G401.6 (cell line): ENCODE measurements at regions not wholly inside any gene's neighbourhood (a gene's known extent, or its start where the extent isn't known, plus 50 kb on each side); places are given as distances from the start of the nearest gene placed in this dataset.

ENCODE experiments used
- FAIRE-seq: peaks from 2 replicates; lab custom pipeline; 2012; peaks lifted over from hg19 to GRCh38; lab: Jason Lieb, UNC

DNA sequence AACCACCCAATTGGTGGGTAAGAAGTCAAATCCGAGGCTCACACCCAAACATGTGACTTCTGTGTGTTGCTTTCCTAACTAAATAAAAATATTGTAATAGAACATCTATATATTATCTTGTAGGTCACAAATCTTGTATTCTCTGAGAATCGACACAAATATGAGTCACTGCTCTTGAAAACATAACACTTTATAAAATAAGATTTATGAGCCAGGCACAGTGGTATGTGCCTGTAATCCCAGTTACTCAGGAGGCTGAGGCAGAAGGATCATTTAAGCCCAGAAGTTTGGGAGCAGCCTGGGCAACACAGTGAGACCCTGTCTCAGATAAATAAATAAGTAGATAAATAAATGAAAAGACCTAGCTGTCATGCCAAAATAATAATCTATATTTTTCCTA, 624.1 kb downstream of the ANXA1 start:
- no peak for FAIRE-seq

DNA sequence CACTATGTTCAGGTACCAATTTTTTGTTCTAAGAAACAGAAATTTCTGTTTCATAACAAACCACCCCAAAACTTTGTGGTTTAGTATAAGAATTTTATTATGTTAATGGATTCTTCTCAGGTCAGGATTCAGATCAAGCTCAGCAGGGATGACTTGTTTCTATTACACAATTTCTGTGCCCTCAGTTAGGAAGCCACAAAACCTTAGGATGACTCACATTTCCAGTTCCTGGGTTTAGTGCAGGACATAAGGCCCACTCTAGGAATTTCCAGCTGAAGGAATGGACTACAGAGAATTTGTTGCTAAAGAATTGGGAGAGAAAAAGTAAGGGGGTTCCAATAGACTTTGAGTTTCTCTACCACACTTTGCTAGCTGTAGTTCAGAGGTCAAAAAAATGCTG, 629.3 kb downstream of the ANXA1 start:
- no peak for FAIRE-seq

DNA sequence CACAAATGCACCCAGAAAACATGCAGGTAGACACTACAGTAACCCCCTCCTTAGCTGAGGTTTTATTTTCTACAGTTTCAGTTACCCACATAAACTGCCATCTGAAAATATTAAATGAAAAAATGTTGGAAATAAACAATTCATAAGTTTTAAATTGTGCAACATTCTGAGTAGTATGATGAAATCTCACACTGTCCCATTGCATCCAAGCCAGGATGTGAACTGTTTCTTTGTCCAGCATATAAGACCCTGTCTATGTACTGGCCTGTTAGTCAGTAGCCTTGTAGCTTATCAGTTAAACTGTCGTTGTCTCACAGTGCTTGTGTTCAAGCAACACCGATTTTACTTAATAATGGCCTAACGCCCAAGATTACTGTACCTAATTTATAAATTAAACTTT, 630.5 kb downstream of the ANXA1 start:
- FAIRE-seq, result no peak

DNA sequence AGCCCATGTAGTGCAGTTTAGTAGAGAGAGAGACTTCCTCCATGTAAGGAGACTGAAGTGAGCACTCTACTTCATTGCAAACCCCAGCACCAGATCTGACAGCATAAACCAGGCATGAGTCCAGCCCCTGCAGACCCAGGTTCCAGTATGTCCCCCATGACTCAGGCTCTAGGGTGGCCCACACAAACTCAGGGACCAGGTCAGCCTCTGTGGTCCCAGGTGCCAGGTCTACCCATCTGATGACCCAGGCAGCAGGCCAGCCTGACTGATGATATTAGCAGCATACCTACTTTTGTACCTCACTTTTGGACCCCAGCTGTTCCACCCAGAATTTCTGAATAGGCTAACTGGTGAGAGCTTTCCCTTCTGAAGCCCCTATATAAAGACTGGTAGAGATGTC, 647.8 kb downstream of the ANXA1 start:
- FAIRE-seq, result no peak

DNA sequence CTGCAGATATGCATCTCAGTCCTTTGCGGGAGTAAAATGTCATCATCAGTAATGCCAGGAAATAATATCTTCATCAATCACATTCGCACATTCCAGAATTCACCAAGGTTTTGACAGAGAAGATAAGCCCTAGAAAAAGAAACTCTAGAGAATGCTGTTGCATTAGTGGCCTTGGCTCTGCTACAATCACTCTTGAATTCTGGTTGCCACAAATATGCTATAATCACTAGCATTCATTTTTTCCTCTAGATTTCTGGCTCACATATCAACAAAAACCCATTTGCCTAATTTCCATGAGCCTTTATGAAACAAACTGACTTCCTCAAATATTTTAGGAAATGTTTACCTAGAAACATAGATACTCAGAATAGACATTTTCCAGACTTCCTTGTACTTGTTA, 653.4 kb downstream of the ANXA1 start:
- no peak for FAIRE-seq

DNA sequence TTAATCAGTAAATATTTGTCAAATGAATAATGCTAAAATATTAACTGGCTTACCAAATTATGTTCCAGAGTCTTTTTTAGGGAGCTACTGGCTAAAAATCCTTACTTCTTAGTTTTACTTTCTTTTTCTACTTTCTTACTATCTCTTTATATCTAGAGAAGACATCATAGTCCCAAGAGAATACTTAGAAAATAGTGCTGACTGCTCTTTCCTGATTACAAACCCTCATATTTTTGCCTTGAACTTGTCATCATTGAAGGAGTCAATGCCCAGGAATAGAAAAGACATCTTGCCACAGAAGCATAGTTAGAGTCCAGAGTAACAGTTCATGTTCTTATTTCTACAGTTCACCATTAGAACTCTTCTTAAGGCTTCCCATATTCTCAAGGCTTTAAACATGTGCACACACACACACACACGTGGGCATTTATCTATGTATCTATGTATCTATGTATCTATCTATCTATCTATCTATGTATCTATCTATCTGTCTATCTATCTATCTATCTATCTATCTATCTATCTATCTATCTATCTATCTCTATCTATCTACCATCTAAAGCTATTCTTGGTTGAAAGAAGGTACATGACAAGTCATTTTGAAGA, 654.3 kb downstream of the ANXA1 start:
- FAIRE-seq, result no peak

DNA sequence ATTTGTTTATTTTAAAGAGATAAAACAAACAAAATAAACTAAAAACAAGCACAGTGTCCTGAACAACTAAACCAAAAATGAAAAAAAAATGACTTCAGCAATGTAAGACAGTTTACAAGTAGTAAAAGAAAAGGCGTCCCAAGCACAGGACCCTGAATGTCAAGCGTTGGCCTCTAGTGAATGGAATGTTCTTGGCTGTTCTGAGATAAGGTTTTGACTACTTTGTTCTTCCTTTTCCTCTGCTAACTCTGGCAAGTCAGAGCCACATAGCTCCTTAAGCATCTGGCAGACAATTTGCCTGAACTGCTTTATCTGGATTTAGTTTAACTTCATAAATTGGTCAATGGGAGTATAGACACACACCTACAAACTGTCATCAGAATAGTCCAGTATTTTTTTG, 655.2 kb downstream of the ANXA1 start:
- FAIRE-seq, result no peak

DNA sequence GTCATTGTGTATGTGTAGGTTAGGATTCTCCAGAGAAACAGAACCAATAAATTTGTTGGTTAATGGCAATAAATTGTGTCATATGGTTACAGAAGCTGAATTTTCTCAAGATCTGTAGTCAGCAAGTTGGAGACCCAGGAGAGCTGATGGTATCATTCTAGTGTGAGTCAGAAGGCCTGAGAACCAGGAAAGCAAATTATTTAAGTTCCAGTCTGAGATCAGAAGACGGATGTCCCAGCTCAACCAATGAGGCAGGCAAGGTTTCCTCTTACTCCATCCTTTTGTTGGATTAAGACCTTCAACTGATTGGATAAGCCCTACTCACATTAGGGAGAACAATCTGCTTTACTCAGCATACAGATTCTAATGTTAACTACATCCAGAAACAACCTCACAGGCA, 656.3 kb downstream of the ANXA1 start:
- FAIRE-seq, result no peak

DNA sequence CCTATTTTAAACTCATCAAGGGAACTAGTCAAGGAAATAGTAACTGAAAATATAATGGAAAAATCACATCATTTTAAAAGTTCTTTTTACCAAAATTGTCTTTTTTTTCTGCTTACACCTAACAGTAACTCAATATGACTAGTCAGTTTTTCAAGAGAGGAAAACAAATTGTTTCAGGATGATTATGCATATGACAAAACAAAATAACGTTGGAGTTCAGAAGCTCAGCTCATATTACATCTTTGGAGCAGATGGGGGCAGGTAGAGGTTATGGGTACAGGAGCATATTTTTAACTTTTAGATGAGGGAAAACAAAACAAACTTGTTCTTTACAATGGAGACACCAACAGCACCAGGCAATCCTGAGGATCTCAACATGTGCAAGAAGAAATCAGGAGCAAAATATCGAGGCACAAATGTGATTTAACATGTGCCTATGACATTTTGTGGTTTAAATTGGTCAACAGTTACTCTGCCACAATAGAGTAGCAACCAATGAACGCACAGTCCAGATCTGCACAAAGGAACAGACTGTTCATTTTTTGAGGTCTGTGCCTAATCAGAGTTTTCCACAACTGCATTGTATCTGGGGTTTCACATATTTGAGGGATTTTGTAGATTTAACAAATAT, 659.0 kb downstream of the ANXA1 start:
- no peak for FAIRE-seq

DNA sequence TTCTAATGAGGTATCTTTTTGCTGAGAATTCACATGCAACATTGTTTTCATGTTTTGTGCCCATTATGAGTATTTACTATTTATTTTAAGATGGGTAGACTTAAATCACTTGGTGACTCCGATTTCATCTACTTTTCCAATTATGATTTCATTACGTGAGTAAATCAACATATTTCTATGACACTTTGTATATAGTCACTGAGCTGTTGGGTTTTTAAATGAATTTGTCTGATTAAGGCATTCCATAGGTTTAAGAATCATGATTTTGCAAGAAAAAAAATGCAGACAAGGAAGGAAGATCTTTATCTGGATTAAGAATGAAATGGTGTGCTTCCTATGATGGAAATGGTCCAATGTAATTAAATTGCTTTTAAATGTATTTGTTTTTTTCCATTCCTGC, 661.9 kb downstream of the ANXA1 start:
- FAIRE-seq, result no peak

DNA sequence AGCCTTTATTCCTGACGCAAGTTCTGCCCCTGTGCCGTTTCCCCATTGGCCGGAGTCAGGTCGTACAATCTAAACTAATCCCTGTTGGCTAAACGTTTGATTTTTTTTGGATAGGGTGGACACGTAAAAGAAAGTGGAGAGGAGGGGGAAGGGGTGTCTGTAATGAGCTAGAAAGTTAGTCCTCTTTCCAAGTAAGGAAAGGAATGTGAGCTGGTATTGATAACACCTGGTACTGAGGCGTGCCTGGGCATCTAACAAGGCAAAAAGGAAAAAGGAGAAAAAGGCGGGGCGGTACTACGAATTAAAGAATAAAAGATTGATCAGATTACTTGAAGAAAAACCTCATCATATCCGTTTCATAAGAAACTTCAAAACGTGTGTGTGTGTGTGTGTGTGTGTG, 665.2 kb downstream of the ANXA1 start:
- FAIRE-seq, result no peak

DNA sequence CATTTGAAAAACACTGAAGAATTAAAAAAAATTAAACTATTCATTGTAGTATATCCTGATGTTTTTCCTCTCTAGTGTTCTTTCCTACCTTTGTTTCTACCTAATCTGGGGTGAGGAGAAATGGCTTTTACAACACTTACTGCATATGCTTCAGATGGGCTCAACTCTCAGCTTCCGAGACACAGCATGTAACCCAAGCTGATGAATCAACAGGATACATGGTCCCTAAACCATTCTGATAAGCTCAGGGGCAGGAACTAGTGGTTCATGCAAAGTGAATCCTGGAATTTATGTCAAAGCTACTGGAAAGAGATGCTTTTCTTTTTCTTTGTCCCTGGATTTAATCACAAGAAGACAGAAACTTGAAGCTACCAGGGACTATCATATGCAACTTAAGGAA, 672.5 kb upstream of the RORB start:
- FAIRE-seq, result no peak

DNA sequence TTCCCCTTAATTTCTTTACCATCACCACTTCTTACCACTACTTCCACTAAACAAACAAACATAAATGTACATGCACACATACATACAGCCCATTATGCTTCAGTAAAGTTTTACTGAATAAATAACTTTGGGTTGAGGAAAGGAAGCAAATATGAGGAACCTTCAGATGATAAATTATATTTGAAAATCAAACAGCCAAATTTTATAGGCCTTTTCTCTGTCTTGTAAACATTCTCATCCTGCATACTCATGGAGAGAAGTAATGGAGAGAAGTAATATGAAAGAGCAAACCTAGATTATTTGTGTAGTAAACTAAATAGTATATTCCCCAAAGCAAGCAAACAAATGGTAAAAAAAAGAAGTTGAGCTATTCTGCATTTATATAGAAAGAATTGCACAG, 658.3 kb upstream of the RORB start:
- no peak for FAIRE-seq

DNA sequence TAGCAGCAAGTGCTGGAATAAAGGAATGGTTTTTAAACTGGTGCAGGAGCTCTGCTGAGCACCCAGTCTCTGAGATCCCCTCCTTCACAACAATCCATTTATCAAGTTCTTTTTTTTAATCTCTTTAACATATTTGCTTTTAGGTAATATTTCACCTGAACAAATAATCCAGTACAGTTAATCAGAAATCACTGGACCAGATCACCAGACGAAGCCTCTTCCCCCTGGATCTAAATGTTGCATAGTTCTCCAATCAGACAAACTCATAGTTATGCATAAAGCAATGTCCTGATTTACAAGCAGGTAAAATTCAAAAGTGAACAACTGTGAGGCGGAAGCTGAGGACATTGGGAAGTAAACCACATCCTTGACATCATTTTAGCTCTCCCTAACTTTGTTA, 657.7 kb upstream of the RORB start:
- no peak for FAIRE-seq

DNA sequence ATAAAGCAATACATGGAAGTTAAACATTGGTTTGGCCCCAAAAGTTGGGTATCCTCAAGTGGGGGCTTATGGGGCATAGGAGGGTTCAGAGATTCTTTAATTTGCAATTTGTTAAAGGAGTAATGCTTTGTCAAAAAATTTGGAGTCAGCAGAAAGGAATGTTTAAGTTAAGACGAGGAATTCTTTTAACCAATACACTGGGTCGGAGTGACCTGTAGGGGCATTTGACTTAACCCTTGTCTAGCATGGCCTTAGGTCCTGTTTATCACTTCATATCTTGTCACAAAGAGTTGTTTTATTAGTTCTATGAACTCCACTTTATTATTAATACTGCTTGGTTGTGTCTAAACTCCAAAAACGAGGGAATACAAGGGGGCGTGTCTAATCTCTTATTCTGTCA, 656.1 kb upstream of the RORB start:
- no peak for FAIRE-seq

DNA sequence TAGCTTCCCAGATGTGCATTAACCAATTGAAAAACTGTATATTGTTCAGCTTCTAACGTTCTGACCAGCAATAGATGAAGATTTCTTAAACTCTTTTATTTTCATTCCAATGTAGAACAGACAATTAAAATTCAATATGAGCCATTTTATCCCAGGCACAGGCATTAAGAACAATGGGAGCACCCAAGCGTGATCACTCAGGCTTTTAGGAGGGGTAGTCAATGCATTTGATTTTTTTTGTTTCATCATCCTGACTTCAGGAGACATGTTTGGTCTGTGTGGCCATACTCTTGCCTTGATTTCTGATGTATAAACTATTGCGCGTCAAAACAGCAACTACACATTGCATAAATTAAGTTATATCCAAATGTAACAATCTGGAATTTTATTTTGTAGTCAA, 653.0 kb upstream of the RORB start:
- FAIRE-seq, result no peak

DNA sequence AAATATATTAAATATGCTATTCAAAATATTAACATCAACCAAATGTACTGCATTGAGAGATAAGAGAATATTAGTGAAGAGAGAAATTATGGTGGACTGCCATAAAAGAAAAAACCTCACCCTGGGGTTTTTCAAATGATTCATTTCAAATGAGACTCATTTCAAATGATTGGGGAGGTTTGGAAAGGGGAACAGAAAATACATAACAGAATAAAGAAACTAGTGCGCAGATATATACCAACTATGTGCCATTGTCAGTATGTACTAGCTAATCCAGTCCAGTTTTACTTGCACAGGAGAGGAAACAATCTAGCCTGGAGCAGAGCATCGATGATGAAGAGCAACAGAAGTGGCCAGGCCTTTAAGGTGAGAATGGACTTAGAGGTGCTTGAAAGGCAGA, 651.6 kb upstream of the RORB start:
- no peak for FAIRE-seq

DNA sequence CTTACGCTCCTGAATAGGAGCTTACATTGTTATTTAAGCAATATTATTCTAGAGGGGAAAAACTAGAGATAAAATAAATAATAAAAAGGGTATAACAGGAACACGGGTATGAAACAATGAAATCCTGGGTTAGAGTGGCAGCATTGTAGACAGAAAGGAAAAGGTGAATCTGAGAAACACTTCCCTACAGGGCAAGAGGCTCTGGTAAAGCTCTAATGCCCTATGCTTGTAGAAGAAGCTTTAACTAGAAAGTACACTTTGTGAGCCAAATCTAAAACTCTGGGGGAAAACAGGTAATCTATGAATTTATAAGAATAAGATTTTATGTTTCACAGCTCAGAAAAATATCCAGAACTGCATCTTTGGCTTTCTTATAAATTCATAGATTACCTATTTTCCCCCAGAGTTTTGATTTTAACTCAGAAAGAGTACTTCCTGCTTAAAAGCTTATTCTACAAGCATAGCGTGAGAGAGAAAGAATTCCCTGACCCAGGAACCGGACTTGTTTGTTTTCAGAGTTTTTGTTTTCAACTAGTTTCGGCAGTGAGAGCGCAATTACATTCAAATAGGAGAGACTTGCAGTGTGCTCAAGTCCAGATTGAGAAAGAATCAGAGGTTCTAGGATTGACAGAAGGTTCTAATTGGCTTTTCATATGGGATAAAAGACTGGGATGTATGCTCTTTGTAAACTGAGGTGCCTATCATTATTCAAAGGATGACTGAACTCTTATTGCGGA, 651.0 kb upstream of the RORB start:
- FAIRE-seq, result no peak

DNA sequence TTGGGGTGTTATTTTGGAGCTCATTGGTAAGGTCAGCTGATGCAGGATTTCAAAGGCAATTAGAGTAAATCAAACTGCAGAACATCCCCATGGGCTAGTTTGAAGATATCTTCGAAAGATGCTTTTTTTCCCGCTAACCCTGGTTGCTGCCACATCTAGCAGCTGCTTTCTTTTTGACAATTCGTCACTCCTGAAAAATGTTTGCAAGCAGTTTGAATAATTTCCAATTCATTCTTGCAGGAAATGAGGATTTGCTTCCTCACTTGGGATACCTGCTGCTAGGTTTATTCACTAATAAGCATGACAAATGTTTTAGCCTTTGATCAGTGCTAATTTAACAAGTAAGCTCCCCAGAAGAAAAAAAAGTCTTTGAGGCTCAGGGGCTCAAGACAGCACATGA, 649.6 kb upstream of the RORB start:
- FAIRE-seq, result no peak

DNA sequence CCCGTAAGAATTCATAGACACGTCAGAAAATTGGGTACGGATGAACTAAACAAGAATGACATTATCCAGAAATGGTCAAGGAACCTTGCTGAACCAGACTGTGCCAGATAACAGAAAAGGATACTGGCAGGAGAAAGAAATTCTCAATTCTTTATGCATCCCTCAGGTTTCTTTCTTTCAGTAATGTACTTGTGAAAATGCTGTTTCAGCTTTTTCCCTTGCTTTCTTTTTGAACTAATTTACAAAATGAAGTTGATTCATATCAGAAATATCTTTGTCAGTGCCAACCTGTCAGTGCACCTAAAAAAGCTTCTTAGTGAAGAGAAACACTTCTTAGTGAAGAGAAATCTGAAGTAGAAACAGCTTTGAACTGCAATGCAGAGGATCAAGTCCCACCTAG, 643.6 kb upstream of the RORB start:
- FAIRE-seq, result no peak

DNA sequence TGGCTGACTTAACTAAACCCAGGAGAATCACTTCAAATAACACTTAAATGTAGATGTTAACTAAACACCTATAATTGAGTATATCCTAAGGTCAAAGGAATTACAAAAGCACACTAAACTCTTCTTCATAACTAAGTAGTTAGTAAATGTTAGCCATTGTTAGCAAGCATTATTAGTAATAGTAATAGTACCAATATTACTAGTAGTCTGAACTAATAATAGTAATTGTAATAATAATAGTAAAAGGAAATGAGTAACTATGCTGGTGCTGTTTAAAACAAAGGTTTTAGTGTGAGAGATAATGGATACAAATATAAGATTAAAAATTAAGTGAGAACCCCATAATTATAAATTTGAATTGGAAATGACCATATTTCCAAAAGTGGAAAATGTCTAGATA, 641.9 kb upstream of the RORB start:
- no peak for FAIRE-seq

DNA sequence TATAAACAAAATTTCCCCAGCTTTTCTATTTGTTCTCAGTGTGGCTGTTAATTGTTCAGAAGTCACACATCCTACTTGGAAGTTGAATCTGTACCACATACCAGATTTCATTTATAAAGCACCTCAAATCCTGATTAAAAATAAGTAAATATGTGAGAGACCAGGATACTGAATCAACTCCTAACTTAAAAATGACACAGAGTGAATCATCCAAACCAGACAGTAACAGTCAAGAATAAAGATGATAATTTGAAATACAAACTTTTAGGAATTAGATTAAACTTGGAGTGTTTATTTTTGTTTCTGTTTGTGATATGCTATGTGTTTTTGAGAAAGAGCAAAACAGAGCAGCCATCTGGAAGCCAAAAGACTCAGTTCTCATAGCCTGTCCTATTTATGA, 633.2 kb upstream of the RORB start:
- FAIRE-seq, result no peak

DNA sequence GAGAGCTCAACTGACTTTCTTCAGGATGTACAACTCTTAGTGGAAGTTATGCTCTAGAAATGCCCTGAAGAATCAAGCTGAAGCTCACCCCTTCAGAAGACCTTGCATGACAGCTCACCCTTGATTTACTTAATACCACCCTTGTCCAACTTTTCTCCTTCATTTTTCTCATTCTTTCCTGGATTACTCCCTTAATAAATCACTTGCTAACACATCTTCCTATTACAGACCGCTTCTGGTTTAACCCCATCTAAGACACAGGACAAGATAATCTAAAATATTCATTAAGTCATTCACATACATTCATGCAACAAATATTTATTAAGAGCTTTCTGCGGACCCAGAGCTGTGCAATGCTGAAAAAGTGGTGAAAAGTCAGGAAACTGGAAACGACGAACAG, 630.7 kb upstream of the RORB start:
- FAIRE-seq, result no peak

DNA sequence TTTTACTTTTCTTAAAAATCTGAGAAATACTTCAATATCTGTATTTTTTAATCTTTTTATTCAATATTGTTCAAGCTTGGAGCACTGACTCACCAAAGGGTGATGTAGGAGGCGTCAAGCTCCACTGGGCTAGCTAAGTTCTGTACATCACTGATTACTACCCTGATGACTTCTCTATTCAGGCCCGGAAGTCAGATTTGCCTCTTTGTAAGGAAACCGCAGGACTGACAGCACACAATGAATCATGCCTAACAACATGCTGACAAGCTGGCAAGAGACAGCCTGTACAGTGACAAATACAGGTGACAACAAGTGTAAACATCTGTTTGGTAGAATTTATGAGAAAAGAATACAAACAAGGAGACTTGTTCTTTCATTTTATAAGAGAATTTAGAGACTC, 627.9 kb upstream of the RORB start:
- no peak for FAIRE-seq
